CD4-positive, alpha-beta T cell treated with Interleukin-21 for 1 hour (primary cell): ENCODE measurements at regions not wholly inside any gene's neighbourhood (a gene's known extent, or its start where the extent isn't known, plus 50 kb on each side); places are given as distances from the start of the nearest gene placed in this dataset.

ENCODE experiments used
- DNase-seq: peaks from one replicate; pipeline ENCODE4 v3.0.0-alpha.2; 2020

- no peak for DNase-seq
These were observed 216.3 kb upstream of the MAN1A1 start for GRCh38 chr6:119565893-119566292.

- DNase-seq = no peak
These were observed 212.6 kb upstream of the MAN1A1 start for GRCh38 chr6:119562168-119562567.

- no peak for DNase-seq
These were observed 210.0 kb upstream of the MAN1A1 start for GRCh38 chr6:119559586-119559985.

- DNase-seq = no peak
These were observed 207.7 kb upstream of the MAN1A1 start for GRCh38 chr6:119557239-119557638.

- DNase-seq = no peak
These were observed 202.5 kb upstream of the MAN1A1 start for GRCh38 chr6:119552021-119552420.

- no peak for DNase-seq
These were observed 197.5 kb upstream of the MAN1A1 start for GRCh38 chr6:119547024-119547423.

- DNase-seq = no peak
These were observed 195.7 kb upstream of the MAN1A1 start for GRCh38 chr6:119545245-119545644.

- no peak for DNase-seq
These were observed 195.0 kb upstream of the MAN1A1 start for GRCh38 chr6:119544325-119545175.

- DNase-seq = no peak
These were observed 193.8 kb upstream of the MAN1A1 start for GRCh38 chr6:119543332-119543731.

- no peak for DNase-seq
These were observed 192.5 kb upstream of the MAN1A1 start for GRCh38 chr6:119542037-119542436.

GRCh38 chr6:119541132-119541905, 191.8 kb upstream of the MAN1A1 start:
- DNase-seq = no peak

- no peak for DNase-seq
These were observed 190.9 kb upstream of the MAN1A1 start for GRCh38 chr6:119540417-119540816.

- DNase-seq = no peak
These were observed 189.6 kb upstream of the MAN1A1 start for GRCh38 chr6:119539066-119539746.

- no peak for DNase-seq
These were observed 187.1 kb upstream of the MAN1A1 start for GRCh38 chr6:119536666-119537065.

- DNase-seq = no peak
These were observed 185.8 kb upstream of the MAN1A1 start for GRCh38 chr6:119535332-119535731.

- no peak for DNase-seq
These were observed 184.2 kb upstream of the MAN1A1 start for GRCh38 chr6:119533603-119534279.

- DNase-seq = no peak
These were observed 177.6 kb upstream of the MAN1A1 start for GRCh38 chr6:119527231-119527578.

- no peak for DNase-seq
These were observed 177.1 kb upstream of the MAN1A1 start for GRCh38 chr6:119526561-119527230.

GRCh38 chr6:119524410-119524809, 174.8 kb upstream of the MAN1A1 start:
- no peak for DNase-seq

GRCh38 chr6:119523556-119523955, 174.0 kb upstream of the MAN1A1 start:
- no peak for DNase-seq

- no peak for DNase-seq
These were observed 171.7 kb upstream of the MAN1A1 start for GRCh38 chr6:119521251-119521650.

- DNase-seq = no peak
These were observed 167.9 kb upstream of the MAN1A1 start for GRCh38 chr6:119517428-119517827.

GRCh38 chr6:119514345-119514744, 164.8 kb upstream of the MAN1A1 start:
- no peak for DNase-seq
